ENCODE measurements at regions not wholly inside any gene's neighbourhood (a gene's known extent, or its start where the extent isn't known, plus 50 kb on each side); places are given as distances from the start of the nearest gene placed in this dataset.

- TF ChIP-seq ATF3 (IDR thresholded peaks at IDR 0.05; ENCODE audit: insufficient read depth, low read depth, low read length) (no peak), CTBP2 (IDR thresholded peaks at IDR 0.05; ENCODE audit: borderline replicate concordance, insufficient read depth, insufficient read length, low read length) (no peak), GTF2F1 (IDR thresholded peaks at IDR 0.05; ENCODE audit: borderline replicate concordance, low read depth, low read length) (no peak), SIX5 (IDR thresholded peaks at IDR 0.05; ENCODE audit: low read depth, low read length) (no peak)
Measured at GRCh38 chr2:64245631-64246030, 101.4 kb upstream of the PELI1 start (continued).

Data from H1 (cell line).